Effector memory CD8-positive, alpha-beta T cell (primary cell): ENCODE measurements at regions not wholly inside any gene's neighbourhood (a gene's known extent, or its start where the extent isn't known, plus 50 kb on each side); places are given as distances from the start of the nearest gene placed in this dataset.
A peak's percentile ranks its signal among the peaks of the same experiment; 100 is the strongest.

Source experiments
- ATAC-seq: fragments of 150-1000 bp; cut with Tn5 transposase; replicated peaks from 2 replicates; pipeline ENCODE4 v1.10.0; 2021; ENCODE audit warnings: mild to moderate bottlenecking, moderate library complexity
- DNase-seq, 3 experiments: peaks; one replicate each; pipeline ENCODE4 v3.0.0; 2021
- H3K27ac Mint-ChIP-seq, 2 donors: one replicate each; pipeline ENCODE4 v1.8.0; 2022; ENCODE audit warnings: mild to moderate bottlenecking in 2 of 2, mixed read lengths in 2 of 2, moderate library complexity in 2 of 2
- H3K27me3 Mint-ChIP-seq, 2 donors: one replicate each; pipeline ENCODE4 v1.8.0; 2022; ENCODE audit warnings: mixed read lengths in 2 of 2
- H3K36me3 Mint-ChIP-seq: one replicate; pipeline ENCODE4 v1.8.0; 2022; ENCODE audit warnings: mild to moderate bottlenecking, moderate library complexity, mixed read lengths; ENCODE audit not compliant: insufficient read depth
- H3K4me1 Mint-ChIP-seq, 2 donors: one replicate each; pipeline ENCODE4 v1.8.0; 2022; ENCODE audit warnings: low read depth in 2 of 2, mixed read lengths in 2 of 2
- H3K4me3 Mint-ChIP-seq, 2 donors: one replicate each; pipeline ENCODE4 v1.8.0; 2022; ENCODE audit warnings: mild to moderate bottlenecking in 2 of 2, mixed read lengths in 2 of 2, moderate library complexity in 2 of 2
- H3K9me3 Mint-ChIP-seq, 2 donors: one replicate each; pipeline ENCODE4 v1.8.0; 2022; ENCODE audit warnings: mixed read lengths in 2 of 2

GRCh38 chr11:119523539-119524157 is 100.7 kb upstream of the THY1 start:
- no peak for ATAC-seq
- Mint-ChIP-seq H3K4me3 (no peak overlapping the region), H3K4me1 (no peaks in the 10 kb centered on the region), H3K36me3 (peaks cover 4% of the 10 kb centered on the region), H3K27ac (no peak overlapping the region), H3K27me3 (peaks cover 36 to 75% of the 10 kb centered on the region in 2 donors), H3K9me3 (no peaks in the 10 kb centered on the region)
- no peak for DNase-seq

DNA sequence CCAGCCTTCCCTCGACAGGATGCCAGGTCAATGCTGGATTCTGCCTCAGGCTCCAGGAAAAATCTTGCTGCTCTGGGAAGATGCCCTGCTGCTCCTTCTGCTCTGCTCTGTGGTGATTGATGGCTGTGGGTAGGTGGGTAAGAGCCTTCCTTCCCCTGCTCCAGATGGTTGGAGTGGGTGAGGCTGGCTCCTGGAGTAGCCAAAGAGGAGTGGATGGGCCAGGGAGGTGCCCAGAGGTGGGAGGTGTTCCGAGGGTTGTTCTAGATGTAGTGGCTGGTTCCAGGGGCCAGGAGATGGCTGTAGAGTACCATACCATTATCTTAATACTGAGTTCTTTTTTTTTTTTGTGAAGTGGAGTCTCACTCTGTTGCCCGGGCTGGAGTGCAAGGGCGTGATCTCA is 99.6 kb upstream of the THY1 start:
- H3K27me3 Mint-ChIP-seq = peaks cover 43 to 85% of the 10 kb centered on the region in 2 donors
- no peak overlapping the region for H3K27ac Mint-ChIP-seq
- no peak for DNase-seq
- H3K36me3 Mint-ChIP-seq = peaks cover 4% of the 10 kb centered on the region
- no peaks in the 10 kb centered on the region for H3K4me1 Mint-ChIP-seq
- no peaks in the 10 kb centered on the region for H3K9me3 Mint-ChIP-seq
- no peak overlapping the region for H3K4me3 Mint-ChIP-seq
- no peak for ATAC-seq

GRCh38 chr11:119521551-119521950 is 98.6 kb upstream of the THY1 start:
- no peak overlapping the region for H3K4me3 Mint-ChIP-seq
- no peak overlapping the region for H3K27ac Mint-ChIP-seq
- H3K27me3 Mint-ChIP-seq = peaks cover 51 to 96% of the 10 kb centered on the region in 2 donors
- peaks cover 4% of the 10 kb centered on the region for H3K36me3 Mint-ChIP-seq
- DNase-seq = no peak
- no peaks in the 10 kb centered on the region for H3K9me3 Mint-ChIP-seq
- H3K4me1 Mint-ChIP-seq = no peaks in the 10 kb centered on the region
- ATAC-seq = no peak

DNA sequence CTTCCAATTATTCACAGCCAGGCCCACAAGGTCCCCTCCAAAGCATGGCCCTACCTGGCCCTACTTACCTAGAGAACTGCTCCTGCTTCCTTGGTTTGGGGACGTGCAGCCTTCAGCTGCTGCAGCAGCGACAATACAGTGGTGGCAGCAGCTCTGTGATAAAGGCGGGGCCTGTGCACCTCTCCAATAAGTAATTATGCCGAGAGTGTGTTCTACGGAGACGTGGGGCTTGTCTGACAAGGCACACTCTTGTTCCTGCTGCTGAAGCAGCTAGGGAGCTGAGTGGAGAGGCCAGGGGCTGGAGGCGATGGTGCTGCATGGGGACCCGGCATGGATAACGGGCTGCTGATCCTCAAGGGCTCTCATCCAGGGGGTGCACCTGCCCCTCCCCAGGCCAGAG is 98.0 kb upstream of the THY1 start:
- no peaks in the 10 kb centered on the region for H3K4me1 Mint-ChIP-seq
- ATAC-seq (no peak), DNase-seq (no peak)
- no peak overlapping the region for H3K27ac Mint-ChIP-seq
- H3K36me3 Mint-ChIP-seq = peaks cover 4% of the 10 kb centered on the region
- H3K27me3 Mint-ChIP-seq = peaks cover 55 to 96% of the 10 kb centered on the region in 2 donors
- no peak overlapping the region for H3K4me3 Mint-ChIP-seq
- no peaks in the 10 kb centered on the region for H3K9me3 Mint-ChIP-seq

DNA sequence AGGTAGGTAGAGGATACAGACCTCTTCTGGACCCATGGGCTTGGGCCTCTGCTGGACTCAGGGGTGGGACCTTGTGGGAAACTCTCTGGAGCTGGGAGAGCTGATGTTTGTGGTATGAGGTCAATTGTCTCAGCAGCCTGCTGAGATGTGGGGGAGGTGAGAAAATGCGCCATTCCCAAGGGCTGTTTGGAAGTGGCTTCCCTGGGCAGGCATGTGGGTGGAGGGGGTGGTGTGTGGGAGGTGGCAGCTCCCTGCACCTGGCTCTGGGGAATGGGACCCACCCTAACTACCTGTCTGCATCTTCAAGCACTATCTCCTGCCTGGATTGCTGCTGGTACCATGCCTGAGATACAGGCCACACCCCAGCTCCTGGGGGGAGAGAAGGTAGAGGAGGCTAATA is 97.4 kb upstream of the THY1 start:
- DNase-seq = no peak
- H3K36me3 Mint-ChIP-seq = peaks cover 4% of the 10 kb centered on the region
- no peaks in the 10 kb centered on the region for H3K4me1 Mint-ChIP-seq
- peaks cover 57 to 95% of the 10 kb centered on the region in 2 donors for H3K27me3 Mint-ChIP-seq
- H3K27ac Mint-ChIP-seq = no peak overlapping the region
- no peaks in the 10 kb centered on the region for H3K9me3 Mint-ChIP-seq
- no peak for ATAC-seq
- H3K4me3 Mint-ChIP-seq = no peak overlapping the region

- H3K9me3 Mint-ChIP-seq = no peaks in the 10 kb centered on the region
- H3K27ac Mint-ChIP-seq = no peak overlapping the region
- H3K27me3 Mint-ChIP-seq = peaks cover 57 to 96% of the 10 kb centered on the region in 2 donors
- ATAC-seq (no peak), DNase-seq (no peak)
- H3K4me3 Mint-ChIP-seq = no peak overlapping the region
- H3K4me1 Mint-ChIP-seq = no peaks in the 10 kb centered on the region
- H3K36me3 Mint-ChIP-seq = peaks cover 4% of the 10 kb centered on the region
Observed at GRCh38 chr11:119519796-119520195, 96.8 kb upstream of the THY1 start.

- H3K27me3 Mint-ChIP-seq = peaks cover 54 to 96% of the 10 kb centered on the region in 2 donors
- no peaks in the 10 kb centered on the region for H3K4me1 Mint-ChIP-seq
- H3K4me3 Mint-ChIP-seq = no peak overlapping the region
- H3K27ac Mint-ChIP-seq = no peak overlapping the region
- peaks cover 4% of the 10 kb centered on the region for H3K36me3 Mint-ChIP-seq
- no peaks in the 10 kb centered on the region for H3K9me3 Mint-ChIP-seq
- DNase-seq (no peak), ATAC-seq (no peak)
Observed at GRCh38 chr11:119518746-119519730, 96.1 kb upstream of the THY1 start.

DNA sequence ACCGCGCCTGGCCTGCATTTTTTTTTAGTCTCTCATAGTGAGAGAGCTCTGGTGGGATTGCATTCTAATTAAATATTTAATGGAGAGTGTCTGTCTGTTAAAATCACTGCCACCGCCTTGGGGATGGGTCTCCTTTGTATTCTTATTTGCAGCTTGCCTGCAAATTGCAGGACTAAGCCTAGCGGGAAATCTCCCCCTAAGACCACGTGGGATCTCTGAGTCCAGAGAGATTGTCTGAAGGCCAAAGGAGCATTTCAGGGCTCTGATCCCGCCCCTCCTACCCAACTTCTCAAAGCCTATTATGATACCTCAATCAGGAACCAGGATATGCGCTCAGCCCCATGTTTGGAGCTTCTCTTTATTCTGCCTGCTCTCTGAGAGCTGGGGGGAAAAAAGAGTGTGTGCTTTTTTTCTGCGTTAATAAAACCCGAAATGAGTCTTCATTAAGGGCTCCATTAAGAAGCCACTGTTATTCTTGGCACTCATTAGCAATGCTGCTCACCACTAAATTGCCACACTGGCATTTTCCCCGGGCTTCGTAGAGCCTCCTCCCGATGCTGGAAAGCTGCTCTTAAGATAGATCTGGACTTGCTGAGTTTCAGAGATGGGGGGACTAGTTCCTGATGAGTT is 92.9 kb upstream of the THY1 start:
- no peak for DNase-seq
- peaks cover 44 to 95% of the 10 kb centered on the region in 2 donors for H3K27me3 Mint-ChIP-seq
- H3K9me3 Mint-ChIP-seq = no peaks in the 10 kb centered on the region
- H3K4me1 Mint-ChIP-seq = peaks cover 0 to 2% of the 10 kb centered on the region in 2 donors
- no peak overlapping the region for H3K27ac Mint-ChIP-seq
- no peak for ATAC-seq
- peaks cover 4% of the 10 kb centered on the region for H3K36me3 Mint-ChIP-seq
- H3K4me3 Mint-ChIP-seq = no peak overlapping the region

- H3K4me1 Mint-ChIP-seq = peaks cover 0 to 2% of the 10 kb centered on the region in 2 donors
- H3K4me3 Mint-ChIP-seq = no peak overlapping the region
- H3K36me3 Mint-ChIP-seq = no peaks in the 10 kb centered on the region
- no peaks in the 10 kb centered on the region for H3K9me3 Mint-ChIP-seq
- peaks cover 35 to 80% of the 10 kb centered on the region in 2 donors for H3K27me3 Mint-ChIP-seq
- DNase-seq = no peak
- ATAC-seq = no peak
- H3K27ac Mint-ChIP-seq = no peak overlapping the region
Observed at GRCh38 chr11:119513806-119514170, 90.8 kb upstream of the THY1 start.

- Mint-ChIP-seq H3K4me1 (peaks cover 0 to 2% of the 10 kb centered on the region in 2 donors), H3K9me3 (no peaks in the 10 kb centered on the region), H3K4me3 (no peak overlapping the region), H3K27me3 (peaks cover 33 to 75% of the 10 kb centered on the region in 2 donors), H3K36me3 (no peaks in the 10 kb centered on the region), H3K27ac (no peak overlapping the region)
- ATAC-seq = no peak
- DNase-seq = no peak
Observed at GRCh38 chr11:119513131-119513805, 90.3 kb upstream of the THY1 start.

GRCh38 chr11:119512369-119512768 is 89.4 kb upstream of the THY1 start:
- DNase-seq (no peak), ATAC-seq (no peak)
- Mint-ChIP-seq H3K27me3 (peaks cover 27 to 66% of the 10 kb centered on the region in 2 donors), H3K9me3 (no peaks in the 10 kb centered on the region), H3K36me3 (no peaks in the 10 kb centered on the region), H3K4me1 (peaks cover 0 to 2% of the 10 kb centered on the region in 2 donors), H3K4me3 (no peak overlapping the region), H3K27ac (no peak overlapping the region)

- no peak overlapping the region for H3K27ac Mint-ChIP-seq
- H3K9me3 Mint-ChIP-seq = no peaks in the 10 kb centered on the region
- DNase-seq (no peak), ATAC-seq (no peak)
- H3K4me3 Mint-ChIP-seq = no peak overlapping the region
- peaks cover 0 to 2% of the 10 kb centered on the region in 2 donors for H3K4me1 Mint-ChIP-seq
- peaks cover 22 to 60% of the 10 kb centered on the region in 2 donors for H3K27me3 Mint-ChIP-seq
- no peaks in the 10 kb centered on the region for H3K36me3 Mint-ChIP-seq
Observed at GRCh38 chr11:119511614-119512306, 88.8 kb upstream of the THY1 start.

- H3K36me3 Mint-ChIP-seq = no peaks in the 10 kb centered on the region
- peak; percentile 42 for ATAC-seq
- no peak overlapping the region for H3K4me3 Mint-ChIP-seq
- H3K27me3 Mint-ChIP-seq = peaks cover 18 to 60% of the 10 kb centered on the region in 2 donors
- no peak for DNase-seq
- no peaks in the 10 kb centered on the region for H3K9me3 Mint-ChIP-seq
- peaks cover 0 to 2% of the 10 kb centered on the region in 2 donors for H3K4me1 Mint-ChIP-seq
- no peak overlapping the region for H3K27ac Mint-ChIP-seq
Observed at GRCh38 chr11:119509969-119510401, 87.0 kb upstream of the THY1 start.
